ENCODE measurements at regions not wholly inside any gene's neighbourhood (a gene's known extent, or its start where the extent isn't known, plus 50 kb on each side); places are given as distances from the start of the nearest gene placed in this dataset.

GRCh38 chr10:9103301-9103700, 1048.8 kb downstream of the GATA3 start:
- TF ChIP-seq CTCF (IDR thresholded peaks at IDR 0.05; ENCODE audit: extremely low read depth in 1 of 2, insufficient read depth in 1 of 2, low read depth in 1 of 2, low read length in 2 of 2) = no peak
- no peak for TF ChIP-seq EZH2 (IDR thresholded peaks at IDR 0.05; ENCODE audit: borderline replicate concordance, low read depth, low read length, severe bottlenecking)
- no peak for TF ChIP-seq MYC (IDR thresholded peaks at IDR 0.05; ENCODE audit: low read depth, low read length)
- no peak for TF ChIP-seq POLR2A (IDR thresholded peaks at IDR 0.05; ENCODE audit: low read depth, low read length)
- no peak for TF ChIP-seq JUN (IDR thresholded peaks at IDR 0.05; ENCODE audit: borderline replicate concordance, insufficient read depth, insufficient read length, low read depth)
- TF ChIP-seq GATA2 (IDR thresholded peaks at IDR 0.05; ENCODE audit: insufficient read depth, insufficient read length, low read depth, low read length) = no peak
- TF ChIP-seq, protein P1, sequence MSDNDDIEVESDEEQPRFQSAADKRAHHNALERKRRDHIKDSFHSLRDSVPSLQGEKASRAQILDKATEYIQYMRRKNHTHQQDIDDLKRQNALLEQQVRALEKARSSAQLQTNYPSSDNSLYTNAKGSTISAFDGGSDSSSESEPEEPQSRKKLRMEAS (IDR thresholded peaks at IDR 0.05; ENCODE audit: insufficient read depth, insufficient read length) = no peak
- TF ChIP-seq POLR2AphosphoS5 (IDR thresholded peaks at IDR 0.05; ENCODE audit: insufficient read depth, low read depth, low read length) = no peak
- no peak for TF ChIP-seq FOS (IDR thresholded peaks at IDR 0.05; ENCODE audit: borderline replicate concordance, insufficient read depth, low read length)

Measured in endothelial cell of umbilical vein (primary cell).